ENCODE measurements at regions not wholly inside any gene's neighbourhood (a gene's known extent, or its start where the extent isn't known, plus 50 kb on each side); places are given as distances from the start of the nearest gene placed in this dataset.
"Not testable (repeated sequence)": the region's sequence is repeated elsewhere in the genome, so short reads cannot be mapped to it uniquely, and the experiment has no call there.

GRCh38 chrX:144127570-144128169, 243.8 kb downstream of the UBE2NL start:
- TF ChIP-seq POLR2AphosphoS5 (IDR thresholded peaks at IDR 0.05), result not testable (repeated sequence)
- TF ChIP-seq, protein P1, sequence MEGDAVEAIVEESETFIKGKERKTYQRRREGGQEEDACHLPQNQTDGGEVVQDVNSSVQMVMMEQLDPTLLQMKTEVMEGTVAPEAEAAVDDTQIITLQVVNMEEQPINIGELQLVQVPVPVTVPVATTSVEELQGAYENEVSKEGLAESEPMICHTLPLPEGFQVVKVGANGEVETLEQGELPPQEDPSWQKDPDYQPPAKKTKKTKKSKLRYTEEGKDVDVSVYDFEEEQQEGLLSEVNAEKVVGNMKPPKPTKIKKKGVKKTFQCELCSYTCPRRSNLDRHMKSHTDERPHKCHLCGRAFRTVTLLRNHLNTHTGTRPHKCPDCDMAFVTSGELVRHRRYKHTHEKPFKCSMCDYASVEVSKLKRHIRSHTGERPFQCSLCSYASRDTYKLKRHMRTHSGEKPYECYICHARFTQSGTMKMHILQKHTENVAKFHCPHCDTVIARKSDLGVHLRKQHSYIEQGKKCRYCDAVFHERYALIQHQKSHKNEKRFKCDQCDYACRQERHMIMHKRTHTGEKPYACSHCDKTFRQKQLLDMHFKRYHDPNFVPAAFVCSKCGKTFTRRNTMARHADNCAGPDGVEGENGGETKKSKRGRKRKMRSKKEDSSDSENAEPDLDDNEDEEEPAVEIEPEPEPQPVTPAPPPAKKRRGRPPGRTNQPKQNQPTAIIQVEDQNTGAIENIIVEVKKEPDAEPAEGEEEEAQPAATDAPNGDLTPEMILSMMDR (IDR thresholded peaks at IDR 0.05), result not testable (repeated sequence)
